GM13977 (cell line): ENCODE measurements at regions not wholly inside any gene's neighbourhood (a gene's known extent, or its start where the extent isn't known, plus 50 kb on each side); places are given as distances from the start of the nearest gene placed in this dataset.

ENCODE experiments used
- DNase-seq: peaks from one replicate; pipeline ENCODE4 v3.0.0; 2012; ENCODE audit warnings: low spot score
- CTCF ChIP-seq: IDR thresholded peaks from 2 replicates; pipeline ENCODE4 v1.5.1; 2012; ENCODE audit warnings: mild to moderate bottlenecking, control low read depth; ENCODE audit not compliant: insufficient read depth; ENCODE audit errors: extremely low read depth, missing control alignments
- in situ Hi-C: fragments of 300-500 bp; cut with MboI; formaldehyde crosslinking; loops from one replicate; pipeline ENCODE4 v1.12.0; 2022; ENCODE audit warnings: low sequenced_read_pairs, low pct_unique_long_range_greater_than_20kb, mixed read lengths, inconsistent platforms; ENCODE audit not compliant: unreplicated experiment

- DNase-seq, result no peak
- no peak for TF ChIP-seq CTCF
- in situ Hi-C loops, result no loop called here
These were observed 69.6 kb upstream of the RAB6C start for GRCh38 chr2:129909651-129910418.

GRCh38 chr2:129910446-129911362 is 68.8 kb upstream of the RAB6C start:
- in situ Hi-C loops, result no loop called here
- no peak for DNase-seq
- TF ChIP-seq CTCF, result no peak

GRCh38 chr2:129911363-129912065 is 68.0 kb upstream of the RAB6C start:
- in situ Hi-C loops, result no loop called here
- DNase-seq, result no peak
- TF ChIP-seq CTCF, result no peak

GRCh38 chr2:129912066-129912820 is 67.2 kb upstream of the RAB6C start:
- DNase-seq, result no peak
- TF ChIP-seq CTCF, result no peak
- in situ Hi-C loops, result no loop called here

- no peak for TF ChIP-seq CTCF
- no peak for DNase-seq
- in situ Hi-C loops, result no loop called here
These were observed 66.4 kb upstream of the RAB6C start for GRCh38 chr2:129912871-129913694.
